Chondrocyte (in vitro differentiated cells): ENCODE measurements at regions not wholly inside any gene's neighbourhood (a gene's known extent, or its start where the extent isn't known, plus 50 kb on each side); places are given as distances from the start of the nearest gene placed in this dataset.

Source experiments
- DNase-seq: peaks from one replicate; pipeline ENCODE4 v3.0.0; 2021; ENCODE audit warnings: mixed read lengths, low spot score
- H3K27ac Mint-ChIP-seq: one replicate; pipeline ENCODE4 v1.8.0; 2021; ENCODE audit warnings: mild to moderate bottlenecking, moderate library complexity, mixed read lengths; ENCODE audit not compliant: unreplicated experiment
- H3K27me3 Mint-ChIP-seq: 2 replicates; pipeline ENCODE4 v1.8.0; 2021; ENCODE audit warnings: low read depth, mixed read lengths
- H3K36me3 Mint-ChIP-seq: 2 replicates; pipeline ENCODE4 v1.8.0; 2021; ENCODE audit warnings: low read depth, mixed read lengths
- H3K4me1 Mint-ChIP-seq: 2 replicates; pipeline ENCODE4 v1.8.0; 2021; ENCODE audit warnings: low read depth, mild to moderate bottlenecking, mixed read lengths
- H3K4me3 Mint-ChIP-seq: one replicate; pipeline ENCODE4 v1.8.0; 2021; ENCODE audit warnings: mild to moderate bottlenecking, moderate library complexity, mixed read lengths; ENCODE audit not compliant: unreplicated experiment
- H3K9me3 Mint-ChIP-seq: 2 replicates; pipeline ENCODE4 v1.8.0; 2021; ENCODE audit warnings: low read depth, mixed read lengths
- TF ChIP-seq, protein P1 (sequence below): fragments of 200-600 bp; sonication (generic); IDR thresholded peaks from 2 replicates; pipeline ENCODE4 v1.5.0; 2021; ENCODE audit warnings: antibody characterized with exemption, mild to moderate bottlenecking, moderate library complexity

DNA sequence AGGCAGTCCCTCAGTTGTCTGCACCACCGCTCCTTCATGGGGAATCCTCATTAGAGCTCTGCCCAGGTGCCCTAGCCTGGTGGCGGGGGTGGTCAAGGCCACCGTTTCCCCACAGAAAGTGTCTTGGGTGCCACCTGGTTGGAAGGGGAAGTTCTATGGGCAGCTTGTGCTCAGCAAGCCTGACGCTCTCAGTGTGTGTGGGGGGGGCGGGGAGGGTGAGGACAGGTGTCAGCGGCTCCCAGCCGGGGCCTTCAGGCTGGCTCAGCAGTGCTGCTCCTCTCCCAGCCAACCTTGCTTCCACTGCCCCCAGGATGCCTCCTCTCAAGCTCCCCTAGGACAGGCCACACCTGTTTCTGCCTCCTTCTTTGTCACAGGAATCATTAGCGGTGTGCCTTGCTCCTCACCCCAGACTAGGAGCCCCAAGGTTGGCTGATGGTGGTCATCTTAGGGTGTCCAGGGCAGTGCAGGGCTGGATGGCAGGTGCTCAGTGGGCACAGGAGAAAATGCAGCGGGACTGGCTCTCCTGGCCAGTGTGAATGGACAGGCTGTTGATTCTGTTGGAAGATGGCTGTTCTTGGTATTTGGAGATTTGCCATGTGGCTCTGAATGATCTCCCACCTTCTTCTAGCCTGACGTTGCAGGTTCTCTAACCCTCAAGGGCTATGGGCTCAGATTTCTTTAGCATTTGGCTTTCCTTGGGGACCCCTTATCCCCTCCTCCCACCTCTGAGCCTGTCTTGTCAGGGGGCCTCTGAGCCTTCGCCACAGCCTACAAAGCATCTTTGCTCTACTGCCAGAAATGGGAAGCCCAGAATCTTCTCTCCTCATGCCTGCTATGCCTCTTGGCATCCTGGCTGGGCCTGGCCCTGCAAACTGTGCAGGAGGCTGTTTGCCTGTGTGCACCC, 185.8 kb upstream of the HS6ST1 start:
- Mint-ChIP-seq H3K36me3 (no peaks in the 10 kb centered on the region), H3K9me3 (no peaks in the 10 kb centered on the region), H3K27me3 (peaks cover 3% of the 10 kb centered on the region), H3K4me1 (no peaks in the 10 kb centered on the region), H3K4me3 (no peak overlapping the region), H3K27ac (no peak overlapping the region)
- no peak for DNase-seq
- TF ChIP-seq, protein P1, sequence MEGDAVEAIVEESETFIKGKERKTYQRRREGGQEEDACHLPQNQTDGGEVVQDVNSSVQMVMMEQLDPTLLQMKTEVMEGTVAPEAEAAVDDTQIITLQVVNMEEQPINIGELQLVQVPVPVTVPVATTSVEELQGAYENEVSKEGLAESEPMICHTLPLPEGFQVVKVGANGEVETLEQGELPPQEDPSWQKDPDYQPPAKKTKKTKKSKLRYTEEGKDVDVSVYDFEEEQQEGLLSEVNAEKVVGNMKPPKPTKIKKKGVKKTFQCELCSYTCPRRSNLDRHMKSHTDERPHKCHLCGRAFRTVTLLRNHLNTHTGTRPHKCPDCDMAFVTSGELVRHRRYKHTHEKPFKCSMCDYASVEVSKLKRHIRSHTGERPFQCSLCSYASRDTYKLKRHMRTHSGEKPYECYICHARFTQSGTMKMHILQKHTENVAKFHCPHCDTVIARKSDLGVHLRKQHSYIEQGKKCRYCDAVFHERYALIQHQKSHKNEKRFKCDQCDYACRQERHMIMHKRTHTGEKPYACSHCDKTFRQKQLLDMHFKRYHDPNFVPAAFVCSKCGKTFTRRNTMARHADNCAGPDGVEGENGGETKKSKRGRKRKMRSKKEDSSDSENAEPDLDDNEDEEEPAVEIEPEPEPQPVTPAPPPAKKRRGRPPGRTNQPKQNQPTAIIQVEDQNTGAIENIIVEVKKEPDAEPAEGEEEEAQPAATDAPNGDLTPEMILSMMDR: no peak

DNA sequence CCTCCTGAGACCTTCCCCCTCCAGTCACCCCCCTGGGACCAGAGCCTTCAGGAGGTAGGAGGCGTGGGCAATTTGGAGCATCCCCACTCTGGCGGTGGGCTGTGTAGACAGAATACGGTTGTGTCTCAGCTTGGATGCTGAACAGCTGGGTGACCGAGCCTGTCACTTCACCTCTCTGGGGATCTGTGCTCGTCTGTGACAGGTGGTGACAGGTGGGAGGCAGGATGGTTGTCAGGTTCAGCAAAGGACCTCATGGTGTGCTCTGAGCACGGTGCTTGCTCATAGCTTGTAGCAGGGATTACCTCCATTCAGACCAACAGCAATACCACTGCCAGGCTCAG, 186.5 kb upstream of the HS6ST1 start:
- Mint-ChIP-seq H3K4me3 (no peak overlapping the region), H3K9me3 (no peaks in the 10 kb centered on the region), H3K27me3 (peaks cover 3% of the 10 kb centered on the region), H3K27ac (no peak overlapping the region), H3K4me1 (no peaks in the 10 kb centered on the region), H3K36me3 (no peaks in the 10 kb centered on the region)
- TF ChIP-seq, protein P1: no peak
- DNase-seq: no peak

DNA sequence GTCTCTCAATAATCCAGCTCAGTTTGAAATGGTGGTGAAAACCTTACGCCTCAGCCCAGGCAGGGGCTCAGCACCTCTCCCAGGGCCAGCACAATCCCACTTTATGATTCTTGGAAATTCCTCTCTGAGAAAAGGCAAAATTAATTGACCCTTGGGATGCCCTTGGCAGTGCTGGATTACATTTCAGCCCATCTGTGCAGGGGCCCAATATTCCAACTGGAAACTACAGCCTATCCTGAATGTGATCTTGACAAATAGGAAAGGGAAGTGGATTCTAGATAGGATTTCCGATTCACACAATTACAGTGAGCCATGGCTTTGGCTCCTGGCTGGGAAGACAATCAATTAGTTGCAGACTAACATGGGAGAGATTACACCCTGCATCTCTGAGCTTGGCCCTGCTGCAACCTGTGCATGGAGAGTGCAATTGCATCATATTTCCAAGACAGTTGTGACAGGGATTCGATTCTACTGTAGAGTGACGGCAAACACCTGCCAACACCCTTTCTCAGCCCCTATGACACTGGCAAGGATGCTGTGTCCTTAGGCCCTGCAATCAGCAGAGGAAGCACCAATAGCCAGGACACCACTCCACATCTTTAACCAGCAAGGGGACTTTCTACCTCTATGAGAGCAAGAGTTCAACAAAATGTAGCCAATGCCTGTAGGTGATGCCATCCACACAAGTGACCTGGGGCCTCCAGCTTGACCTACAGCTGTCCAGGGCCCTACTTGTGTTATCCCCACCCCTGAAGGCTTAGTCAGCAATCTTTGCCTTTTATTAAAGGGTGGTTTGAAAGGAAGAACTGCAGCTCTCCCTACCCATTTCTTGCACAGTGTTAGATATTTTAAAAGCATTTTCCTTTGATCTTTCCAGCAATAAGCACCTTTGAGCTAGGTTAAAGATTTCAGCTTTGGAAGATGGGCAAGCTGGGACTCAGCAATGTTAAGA, 187.2 kb upstream of the HS6ST1 start:
- Mint-ChIP-seq H3K9me3 (no peaks in the 10 kb centered on the region), H3K4me1 (no peaks in the 10 kb centered on the region), H3K4me3 (no peak overlapping the region), H3K27me3 (peaks cover 3% of the 10 kb centered on the region), H3K36me3 (no peaks in the 10 kb centered on the region), H3K27ac (no peak overlapping the region)
- TF ChIP-seq, protein P1: no peak
- no peak for DNase-seq

DNA sequence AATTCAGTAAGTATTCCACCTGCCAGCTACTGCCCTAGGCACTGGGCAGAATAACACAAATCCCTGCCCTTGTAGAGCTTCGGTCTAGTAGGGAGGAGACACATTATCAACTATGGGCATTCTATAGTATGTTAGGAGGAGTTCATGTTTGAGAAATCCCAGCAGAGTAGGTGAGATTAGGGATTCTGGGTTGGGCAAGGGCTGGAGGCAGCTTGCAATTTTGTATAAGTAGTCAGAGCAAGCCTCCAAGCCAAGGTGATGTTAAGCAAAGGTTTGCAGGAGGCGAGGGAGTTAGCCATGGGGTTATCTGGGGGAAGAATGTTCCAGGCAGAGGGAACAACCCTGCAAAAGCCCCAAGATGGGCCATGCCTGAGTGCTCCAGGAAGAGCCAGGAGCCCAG, 187.9 kb upstream of the HS6ST1 start:
- Mint-ChIP-seq H3K27me3 (peaks cover 3% of the 10 kb centered on the region), H3K9me3 (no peaks in the 10 kb centered on the region), H3K4me3 (no peak overlapping the region), H3K36me3 (no peaks in the 10 kb centered on the region), H3K4me1 (no peaks in the 10 kb centered on the region), H3K27ac (no peak overlapping the region)
- DNase-seq: no peak
- TF ChIP-seq, protein P1: no peak

DNA sequence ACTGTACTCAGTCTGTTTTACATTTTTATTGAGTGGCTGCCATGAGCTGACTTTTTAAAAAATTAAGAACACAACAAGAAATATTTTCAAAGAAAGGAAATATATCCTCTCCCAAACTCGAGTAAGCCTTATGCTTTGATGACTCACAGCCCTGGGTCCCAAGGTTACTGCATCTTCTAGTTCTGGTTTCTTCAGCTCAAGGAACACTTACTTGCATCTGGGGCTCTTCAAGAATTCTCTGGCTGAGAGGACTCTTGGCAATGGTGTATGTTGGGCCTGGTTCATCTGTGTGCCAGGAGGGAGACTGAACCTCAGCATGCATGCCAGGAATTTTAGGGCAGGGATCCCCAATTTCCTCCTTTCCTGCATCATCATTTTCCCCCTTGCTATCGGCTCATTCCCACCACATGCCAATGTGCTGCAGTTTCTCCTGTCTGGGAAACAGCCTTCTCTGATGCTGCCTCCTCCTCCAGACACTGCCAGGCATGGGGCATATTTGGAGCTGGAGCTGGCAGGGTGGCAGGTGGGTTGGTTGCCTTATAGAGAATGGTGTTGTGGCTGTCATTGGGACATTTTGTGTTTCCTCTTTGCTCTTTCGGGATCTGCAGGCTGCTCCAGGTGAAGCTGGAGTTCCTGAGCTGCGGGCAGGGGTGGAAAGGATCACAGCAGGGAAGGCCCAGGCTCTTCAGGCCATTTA, 192.2 kb upstream of the HS6ST1 start:
- H3K36me3 Mint-ChIP-seq: no peaks in the 10 kb centered on the region
- no peak overlapping the region for H3K27ac Mint-ChIP-seq
- H3K27me3 Mint-ChIP-seq: no peaks in the 10 kb centered on the region
- H3K9me3 Mint-ChIP-seq: no peaks in the 10 kb centered on the region
- TF ChIP-seq, protein P1: no peak
- no peaks in the 10 kb centered on the region for H3K4me1 Mint-ChIP-seq
- DNase-seq: no peak
- H3K4me3 Mint-ChIP-seq: no peak overlapping the region
